NCI-H1436 treated with DMSO at 0.1 percent for 48 hours (cell line): ENCODE measurements at regions not wholly inside any gene's neighbourhood (a gene's known extent, or its start where the extent isn't known, plus 50 kb on each side); places are given as distances from the start of the nearest gene placed in this dataset.
"Not testable (repeated sequence)": the region's sequence is repeated elsewhere in the genome, so short reads cannot be mapped to it uniquely, and the experiment has no call there.

Experiments used
- DNase-seq: peaks from one replicate; lab custom pipeline; 2025; lab: John Stamatoyannopoulos, UW

DNA sequence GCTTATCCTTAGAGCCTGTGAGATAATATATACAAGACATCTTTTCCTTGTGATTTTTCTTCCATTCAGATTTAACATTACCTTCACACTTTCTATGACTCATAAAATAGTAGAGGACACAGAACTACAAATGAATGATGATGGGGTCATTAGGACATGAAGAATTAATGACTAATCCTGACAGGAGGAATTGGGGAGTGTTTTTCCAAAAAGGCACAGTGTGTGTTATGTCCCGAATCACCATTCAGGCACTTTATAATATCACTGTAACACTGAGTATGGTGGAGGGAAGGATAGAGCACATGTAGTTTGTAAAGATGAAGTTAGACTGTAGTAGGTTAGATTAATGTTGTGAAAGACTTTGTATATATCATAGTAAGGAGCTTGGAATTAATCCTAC is 391.3 kb downstream of the JRKL start:
- DNase-seq, result no peak

DNA sequence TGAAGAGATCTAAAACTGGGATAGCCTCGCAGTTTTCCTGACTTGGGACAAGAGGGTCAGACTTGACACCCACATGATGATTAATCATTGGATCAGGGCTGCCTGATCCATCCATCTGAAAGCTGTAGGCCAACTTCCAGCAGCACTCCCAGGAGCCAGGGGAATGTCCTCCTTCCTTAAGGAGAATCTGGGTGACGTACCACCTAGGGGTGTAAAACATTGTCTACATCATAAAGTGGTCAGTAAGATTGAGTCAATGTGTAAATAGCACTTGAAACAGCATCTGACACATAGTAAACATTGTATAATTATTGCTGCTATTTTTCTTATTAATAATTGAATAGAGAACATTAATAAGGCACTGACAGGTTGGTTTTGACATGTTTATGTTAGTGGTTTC is 392.8 kb downstream of the JRKL start:
- no peak for DNase-seq

DNA sequence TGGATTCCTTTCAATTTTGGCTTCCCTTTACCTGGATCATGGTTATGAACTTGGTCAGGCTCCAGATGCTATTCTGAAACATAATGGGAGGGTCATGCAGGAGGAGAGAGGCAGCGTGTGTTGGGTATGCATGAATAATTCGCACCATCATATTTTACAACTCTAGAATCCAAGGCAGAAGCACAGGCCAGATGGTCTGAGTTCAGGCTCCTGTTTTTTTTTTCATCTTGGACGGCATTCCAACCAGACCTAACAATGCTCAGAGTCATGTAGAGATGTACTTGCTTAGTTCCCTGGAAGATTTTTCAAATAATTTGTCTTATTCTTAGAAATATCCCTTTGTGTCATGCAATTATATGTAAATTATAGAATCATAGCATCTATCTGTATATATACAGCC is 393.5 kb downstream of the JRKL start:
- DNase-seq, result no peak

GRCh38 chr11:96785073-96785472 is 395.3 kb downstream of the JRKL start:
- DNase-seq, result no peak

DNA sequence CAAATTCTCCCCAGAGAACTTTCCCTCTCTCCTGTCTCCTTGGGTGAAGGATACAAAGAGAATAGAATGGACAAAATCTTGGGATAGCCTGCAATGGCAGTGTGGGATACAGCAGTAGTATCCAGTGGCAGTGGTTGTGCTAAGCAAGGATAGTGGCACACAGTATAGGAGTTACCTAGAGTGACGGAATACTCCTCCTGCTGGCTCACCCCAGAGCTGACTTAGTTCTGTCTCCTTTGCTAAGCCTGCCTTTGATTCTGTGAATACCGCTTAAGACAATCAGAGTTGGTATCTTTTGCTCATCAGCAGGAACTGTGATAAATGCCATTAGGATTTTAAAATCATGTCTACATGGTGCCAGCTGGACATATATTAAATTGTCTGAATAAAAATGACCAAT is 404.3 kb downstream of the JRKL start:
- no peak for DNase-seq

DNA sequence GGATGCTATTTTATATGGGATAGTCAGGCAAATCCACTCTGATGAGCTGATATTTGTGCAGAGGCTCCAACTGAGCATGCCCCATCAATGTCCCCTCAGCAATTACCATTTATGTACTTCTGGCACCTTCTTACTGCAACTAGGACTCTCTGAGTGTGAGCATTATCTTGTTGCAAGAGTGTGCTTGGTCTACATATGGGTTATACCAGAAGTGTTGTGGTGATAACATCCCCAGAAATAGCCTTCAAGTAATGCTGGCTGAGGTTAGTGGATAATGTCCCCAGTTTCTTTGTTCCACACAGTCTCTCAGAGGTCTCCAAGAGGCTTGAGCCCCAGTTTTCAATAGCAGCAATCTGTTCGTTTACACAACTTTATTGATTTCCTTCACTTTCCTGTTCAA is 408.6 kb downstream of the JRKL start:
- no peak for DNase-seq

DNA sequence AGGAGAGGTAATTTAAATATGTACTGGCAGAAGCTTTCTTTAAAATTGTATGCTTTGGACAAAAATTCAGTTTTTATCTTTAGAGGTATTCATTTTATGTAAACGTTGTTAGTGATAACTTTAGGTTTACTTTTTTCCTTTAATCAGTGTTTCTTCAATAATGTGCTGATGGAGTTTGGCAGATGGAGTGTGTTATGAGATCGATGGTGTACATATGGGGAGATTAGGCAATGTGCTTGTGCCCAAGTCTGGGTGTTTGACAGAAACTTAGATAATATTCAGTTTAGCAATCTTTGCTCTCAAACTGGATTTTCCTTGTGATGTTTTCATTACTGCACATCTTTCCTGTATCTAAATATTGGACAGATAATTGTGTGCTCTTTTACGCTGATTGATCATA is 425.4 kb downstream of the JRKL start:
- no peak for DNase-seq

DNA sequence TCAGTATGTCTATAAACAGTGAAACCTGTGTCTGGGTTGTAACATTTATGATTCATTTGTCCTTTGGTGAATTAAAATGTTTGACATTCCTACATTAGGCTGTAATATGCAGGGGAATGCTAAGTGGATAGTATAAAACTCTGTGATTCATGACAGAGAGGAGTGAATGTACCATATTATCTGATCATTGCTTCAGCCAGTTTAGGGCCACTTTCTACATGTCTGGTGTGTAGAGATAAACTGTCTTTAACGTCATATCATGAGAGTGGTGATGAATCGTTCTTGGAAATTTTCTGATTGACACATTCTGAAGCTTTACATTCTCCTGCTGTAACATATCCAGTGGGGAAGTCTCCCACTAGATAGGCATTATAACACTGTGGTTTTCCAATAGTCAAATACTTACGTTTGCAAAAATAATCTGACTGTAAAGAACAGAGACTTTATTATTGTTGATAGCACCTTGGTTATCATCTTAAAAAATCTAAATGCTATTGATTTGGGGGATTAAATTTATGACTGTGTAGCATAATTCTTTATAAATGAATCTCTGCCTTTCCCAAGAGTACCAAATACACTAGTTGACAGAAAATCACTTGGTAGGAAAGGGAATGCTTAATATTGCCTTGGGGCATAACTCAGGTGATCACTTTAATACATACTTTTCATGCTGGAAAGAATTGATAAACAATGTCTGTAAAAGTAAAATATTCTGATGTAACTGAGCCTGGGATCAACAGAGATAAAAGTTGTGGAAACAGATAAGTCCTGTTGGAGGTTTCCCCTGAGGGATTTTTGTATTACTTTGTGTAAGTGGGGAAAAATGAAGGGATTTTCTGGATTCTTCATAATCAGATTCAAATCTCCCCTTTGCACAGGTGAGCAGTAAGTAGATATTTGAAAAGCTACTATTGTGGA is 427.9 kb downstream of the JRKL start:
- DNase-seq, result no peak

GRCh38 chr11:96827164-96827563 is 437.4 kb downstream of the JRKL start:
- no peak for DNase-seq

DNA sequence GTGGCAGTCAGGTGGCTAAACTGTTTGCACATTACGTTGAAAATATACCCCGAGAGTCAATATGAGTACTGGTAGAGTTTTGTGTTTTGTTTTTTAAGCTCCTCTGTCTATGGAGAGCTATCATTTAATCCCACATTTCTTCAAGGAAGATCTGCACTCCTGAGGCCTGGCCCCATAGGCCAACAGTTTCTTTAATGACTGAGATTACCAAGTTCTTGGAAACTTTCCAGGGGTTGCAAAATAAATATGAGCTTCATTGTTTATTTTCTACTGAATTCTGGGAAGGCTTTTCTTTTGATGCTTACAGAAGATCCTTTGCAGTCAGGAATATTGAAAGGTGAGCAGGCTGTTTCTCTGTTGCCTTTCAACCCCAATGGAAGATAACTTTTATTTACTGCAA is 452.0 kb downstream of the JRKL start:
- DNase-seq, result no peak

GRCh38 chr11:96842731-96843130 is 452.9 kb downstream of the JRKL start:
- DNase-seq, result no peak

- no peak for DNase-seq
Measured at GRCh38 chr11:96854425-96854824, 464.6 kb downstream of the JRKL start.

- not testable (repeated sequence) for DNase-seq
Measured at GRCh38 chr11:96861722-96862121, 471.9 kb downstream of the JRKL start.

GRCh38 chr11:96863520-96863919 is 473.7 kb downstream of the JRKL start:
- DNase-seq, result no peak

DNA sequence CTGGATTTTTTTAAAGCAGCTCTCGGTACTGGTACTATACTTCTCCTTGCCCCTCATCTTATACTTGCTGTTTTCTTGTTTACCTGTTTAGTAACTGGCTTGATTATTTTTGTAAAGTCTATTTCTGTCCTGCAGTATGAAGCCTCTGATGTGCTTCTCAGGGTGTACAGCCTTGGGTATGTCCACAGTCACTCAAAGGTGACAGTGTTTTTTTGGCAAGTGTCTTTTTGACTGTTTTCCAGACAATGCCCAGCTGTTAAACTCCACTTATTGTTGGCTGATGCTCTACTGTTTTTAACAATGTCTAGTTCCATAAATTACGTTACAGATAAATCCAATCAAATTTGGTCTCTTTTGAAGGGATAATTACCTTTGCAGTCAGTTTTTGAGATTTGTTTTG is 475.2 kb downstream of the JRKL start:
- no peak for DNase-seq

- no peak for DNase-seq
Measured at GRCh38 chr11:96869207-96869606, 479.4 kb downstream of the JRKL start.

- DNase-seq, result no peak
Measured at GRCh38 chr11:96875712-96876111, 485.9 kb downstream of the JRKL start.

GRCh38 chr11:96878299-96879051 is 488.7 kb downstream of the JRKL start:
- no peak for DNase-seq

GRCh38 chr11:96882622-96883021 is 492.8 kb downstream of the JRKL start:
- not testable (repeated sequence) for DNase-seq

- DNase-seq, result no peak
Measured at GRCh38 chr11:96885405-96885804, 495.6 kb downstream of the JRKL start.

DNA sequence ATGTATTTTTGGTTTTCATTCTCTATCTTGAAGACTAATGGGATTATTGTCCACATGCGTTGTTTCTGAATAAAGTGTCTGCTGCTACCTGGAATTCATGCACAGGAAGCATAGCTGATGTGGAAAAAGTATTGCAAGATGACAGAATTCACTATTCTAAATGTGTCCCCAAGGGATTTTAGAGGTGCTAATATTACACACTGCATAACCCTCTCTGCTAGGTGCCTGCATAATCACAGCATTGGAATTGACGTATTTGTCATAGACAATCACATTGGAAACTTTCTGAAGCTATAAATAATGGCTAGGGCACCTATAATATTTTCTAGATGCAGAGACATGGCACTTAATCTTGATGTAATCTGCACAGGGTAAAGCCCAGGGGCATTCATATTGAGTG is 496.1 kb downstream of the JRKL start:
- no peak for DNase-seq

DNA sequence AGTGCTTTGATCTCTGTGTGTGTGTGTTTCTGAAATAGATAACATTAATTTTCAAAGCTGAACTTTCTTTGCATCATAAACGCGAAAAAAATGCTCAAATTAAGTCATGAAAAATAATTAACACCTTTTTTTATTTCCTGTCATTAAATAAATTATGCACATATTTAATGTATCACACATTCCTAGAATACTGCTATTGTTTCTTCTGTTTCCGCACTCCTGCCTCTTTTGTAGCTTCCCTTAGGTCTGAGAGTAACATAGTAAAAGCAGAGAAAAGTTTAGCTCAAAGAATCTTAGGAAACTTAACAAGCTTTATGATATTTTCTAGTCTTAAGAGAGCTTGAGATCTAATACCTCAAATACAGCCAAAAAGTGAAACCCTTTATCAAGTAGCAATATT is 504.2 kb downstream of the JRKL start:
- DNase-seq, result no peak

DNA sequence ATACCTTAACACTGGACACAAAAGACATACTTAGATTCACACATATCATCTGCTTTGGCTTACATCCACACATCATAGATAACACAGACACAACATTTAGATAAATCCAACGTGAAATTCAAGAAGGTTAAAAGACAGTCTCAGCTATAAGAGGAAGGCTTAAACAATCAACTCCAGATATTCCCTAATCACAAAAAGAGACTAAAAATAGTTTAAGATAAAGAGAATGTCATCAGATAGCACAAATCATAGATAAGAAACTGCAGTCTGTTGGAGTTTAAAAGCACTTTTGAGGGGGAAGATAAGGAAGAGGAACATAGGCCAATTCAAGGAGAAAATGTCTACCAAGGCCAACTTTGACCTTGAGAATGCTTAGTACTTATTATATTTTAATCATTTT is 504.8 kb downstream of the JRKL start:
- DNase-seq, result no peak
